Neural cell (in vitro differentiated cells): ENCODE measurements at regions not wholly inside any gene's neighbourhood (a gene's known extent, or its start where the extent isn't known, plus 50 kb on each side); places are given as distances from the start of the nearest gene placed in this dataset.

Source experiments
- EP300 ChIP-seq: fragments of 450-650 bp; conservative IDR thresholded peaks from 2 replicates; pipeline ENCODE4 v1.6.1; 2014; ENCODE audit warnings: antibody characterized with exemption, mild to moderate bottlenecking, moderate library complexity; ENCODE audit not compliant: poor library complexity, severe bottlenecking
- EZH2 ChIP-seq: fragments of 200-600, 300-800 bp; shearing (Covaris generic), sonication (generic); IDR thresholded peaks from 2 replicates; pipeline ENCODE4 v1.6.1; 2014; ENCODE audit warnings: antibody characterized with exemption, low read length, borderline replicate concordance, mild to moderate bottlenecking; ENCODE audit not compliant: insufficient read depth, poor library complexity, severe bottlenecking
- POLR2AphosphoS5 ChIP-seq: IDR thresholded peaks from 2 replicates; pipeline ENCODE4 v1.6.1; 2012
- RAD21 ChIP-seq: fragments of 450-650 bp; conservative IDR thresholded peaks from 2 replicates; pipeline ENCODE4 v1.6.1; 2014; ENCODE audit warnings: antibody characterized with exemption, mild to moderate bottlenecking, moderate library complexity
- TAF1 ChIP-seq: IDR thresholded peaks from 2 replicates; pipeline ENCODE4 v1.6.1; 2012; ENCODE audit warnings: low read depth
- TF ChIP-seq, protein P1 (sequence below): fragments of 450-650 bp; IDR thresholded peaks from 2 replicates; pipeline ENCODE4 v1.5.1; 2014; ENCODE audit warnings: antibody characterized with exemption, mild to moderate bottlenecking, moderate library complexity; ENCODE audit not compliant: poor library complexity, severe bottlenecking
- TF ChIP-seq, protein P2 (sequence below): IDR thresholded peaks from 2 replicates; pipeline ENCODE4 v1.6.1; 2012; ENCODE audit warnings: borderline replicate concordance

DNA sequence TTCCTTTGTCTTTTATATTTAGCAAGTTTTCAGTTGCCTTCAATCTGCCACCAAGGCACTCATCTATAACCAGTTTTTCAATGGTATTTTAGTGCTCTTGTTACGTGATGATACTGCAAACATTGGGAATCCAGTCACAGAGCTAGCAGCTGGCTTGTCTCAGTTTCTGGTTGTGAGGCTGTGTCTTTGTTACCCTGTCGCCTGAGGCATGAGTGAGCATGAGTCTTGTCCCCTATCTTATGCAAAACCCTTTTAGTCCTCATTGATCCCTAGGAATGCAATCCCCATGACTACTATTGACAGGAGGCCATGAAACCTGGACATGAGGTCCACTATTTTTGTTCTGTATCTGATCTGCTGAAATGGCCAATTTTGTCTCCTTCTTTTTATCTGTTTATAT is 391.0 kb downstream of the LMO7 start:
- TF ChIP-seq EP300 (no peak), RAD21 (no peak), POLR2AphosphoS5 (no peak), TAF1 (no peak), EZH2 (no peak)
- TF ChIP-seq, protein P1, sequence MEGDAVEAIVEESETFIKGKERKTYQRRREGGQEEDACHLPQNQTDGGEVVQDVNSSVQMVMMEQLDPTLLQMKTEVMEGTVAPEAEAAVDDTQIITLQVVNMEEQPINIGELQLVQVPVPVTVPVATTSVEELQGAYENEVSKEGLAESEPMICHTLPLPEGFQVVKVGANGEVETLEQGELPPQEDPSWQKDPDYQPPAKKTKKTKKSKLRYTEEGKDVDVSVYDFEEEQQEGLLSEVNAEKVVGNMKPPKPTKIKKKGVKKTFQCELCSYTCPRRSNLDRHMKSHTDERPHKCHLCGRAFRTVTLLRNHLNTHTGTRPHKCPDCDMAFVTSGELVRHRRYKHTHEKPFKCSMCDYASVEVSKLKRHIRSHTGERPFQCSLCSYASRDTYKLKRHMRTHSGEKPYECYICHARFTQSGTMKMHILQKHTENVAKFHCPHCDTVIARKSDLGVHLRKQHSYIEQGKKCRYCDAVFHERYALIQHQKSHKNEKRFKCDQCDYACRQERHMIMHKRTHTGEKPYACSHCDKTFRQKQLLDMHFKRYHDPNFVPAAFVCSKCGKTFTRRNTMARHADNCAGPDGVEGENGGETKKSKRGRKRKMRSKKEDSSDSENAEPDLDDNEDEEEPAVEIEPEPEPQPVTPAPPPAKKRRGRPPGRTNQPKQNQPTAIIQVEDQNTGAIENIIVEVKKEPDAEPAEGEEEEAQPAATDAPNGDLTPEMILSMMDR = no peak
- TF ChIP-seq, protein P2, sequence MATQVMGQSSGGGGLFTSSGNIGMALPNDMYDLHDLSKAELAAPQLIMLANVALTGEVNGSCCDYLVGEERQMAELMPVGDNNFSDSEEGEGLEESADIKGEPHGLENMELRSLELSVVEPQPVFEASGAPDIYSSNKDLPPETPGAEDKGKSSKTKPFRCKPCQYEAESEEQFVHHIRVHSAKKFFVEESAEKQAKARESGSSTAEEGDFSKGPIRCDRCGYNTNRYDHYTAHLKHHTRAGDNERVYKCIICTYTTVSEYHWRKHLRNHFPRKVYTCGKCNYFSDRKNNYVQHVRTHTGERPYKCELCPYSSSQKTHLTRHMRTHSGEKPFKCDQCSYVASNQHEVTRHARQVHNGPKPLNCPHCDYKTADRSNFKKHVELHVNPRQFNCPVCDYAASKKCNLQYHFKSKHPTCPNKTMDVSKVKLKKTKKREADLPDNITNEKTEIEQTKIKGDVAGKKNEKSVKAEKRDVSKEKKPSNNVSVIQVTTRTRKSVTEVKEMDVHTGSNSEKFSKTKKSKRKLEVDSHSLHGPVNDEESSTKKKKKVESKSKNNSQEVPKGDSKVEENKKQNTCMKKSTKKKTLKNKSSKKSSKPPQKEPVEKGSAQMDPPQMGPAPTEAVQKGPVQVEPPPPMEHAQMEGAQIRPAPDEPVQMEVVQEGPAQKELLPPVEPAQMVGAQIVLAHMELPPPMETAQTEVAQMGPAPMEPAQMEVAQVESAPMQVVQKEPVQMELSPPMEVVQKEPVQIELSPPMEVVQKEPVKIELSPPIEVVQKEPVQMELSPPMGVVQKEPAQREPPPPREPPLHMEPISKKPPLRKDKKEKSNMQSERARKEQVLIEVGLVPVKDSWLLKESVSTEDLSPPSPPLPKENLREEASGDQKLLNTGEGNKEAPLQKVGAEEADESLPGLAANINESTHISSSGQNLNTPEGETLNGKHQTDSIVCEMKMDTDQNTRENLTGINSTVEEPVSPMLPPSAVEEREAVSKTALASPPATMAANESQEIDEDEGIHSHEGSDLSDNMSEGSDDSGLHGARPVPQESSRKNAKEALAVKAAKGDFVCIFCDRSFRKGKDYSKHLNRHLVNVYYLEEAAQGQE = no peak
